ENCODE measurements at regions not wholly inside any gene's neighbourhood (a gene's known extent, or its start where the extent isn't known, plus 50 kb on each side); places are given as distances from the start of the nearest gene placed in this dataset.
"Not testable (repeated sequence)": the region's sequence is repeated elsewhere in the genome, so short reads cannot be mapped to it uniquely, and the experiment has no call there.

DNA sequence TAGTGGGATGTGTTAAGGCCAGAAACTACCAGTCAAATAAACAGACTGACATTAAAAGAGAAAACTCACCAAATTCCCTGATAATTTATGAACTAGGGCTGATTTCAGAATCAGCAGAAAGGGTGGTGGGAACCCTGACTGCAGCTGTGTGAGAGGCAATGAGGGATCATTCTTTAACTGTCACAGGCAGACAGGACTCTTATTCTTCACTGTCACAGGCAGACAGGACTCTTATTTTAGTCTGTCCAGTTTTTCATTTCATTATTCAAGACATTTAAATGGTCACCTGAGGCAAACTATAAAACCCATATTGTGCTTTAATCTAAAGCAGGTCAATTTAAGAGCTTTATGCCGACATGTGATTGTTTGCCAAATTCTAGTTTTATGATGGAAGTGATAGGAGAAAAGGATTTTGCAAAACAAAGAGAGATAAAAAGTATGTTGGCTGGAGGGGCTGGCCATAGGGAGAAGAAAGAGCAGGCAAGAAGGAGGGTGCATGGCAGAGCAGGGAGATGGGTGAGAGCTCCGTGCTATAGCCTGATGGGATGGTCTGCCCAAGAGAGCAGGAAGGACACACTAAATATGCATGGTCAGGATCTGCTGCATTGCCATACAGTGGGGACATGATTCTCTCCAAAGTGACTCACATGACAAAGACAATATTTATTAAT lies 366.8 kb downstream of the ANAPC1 start:
- TF ChIP-seq, protein P1, sequence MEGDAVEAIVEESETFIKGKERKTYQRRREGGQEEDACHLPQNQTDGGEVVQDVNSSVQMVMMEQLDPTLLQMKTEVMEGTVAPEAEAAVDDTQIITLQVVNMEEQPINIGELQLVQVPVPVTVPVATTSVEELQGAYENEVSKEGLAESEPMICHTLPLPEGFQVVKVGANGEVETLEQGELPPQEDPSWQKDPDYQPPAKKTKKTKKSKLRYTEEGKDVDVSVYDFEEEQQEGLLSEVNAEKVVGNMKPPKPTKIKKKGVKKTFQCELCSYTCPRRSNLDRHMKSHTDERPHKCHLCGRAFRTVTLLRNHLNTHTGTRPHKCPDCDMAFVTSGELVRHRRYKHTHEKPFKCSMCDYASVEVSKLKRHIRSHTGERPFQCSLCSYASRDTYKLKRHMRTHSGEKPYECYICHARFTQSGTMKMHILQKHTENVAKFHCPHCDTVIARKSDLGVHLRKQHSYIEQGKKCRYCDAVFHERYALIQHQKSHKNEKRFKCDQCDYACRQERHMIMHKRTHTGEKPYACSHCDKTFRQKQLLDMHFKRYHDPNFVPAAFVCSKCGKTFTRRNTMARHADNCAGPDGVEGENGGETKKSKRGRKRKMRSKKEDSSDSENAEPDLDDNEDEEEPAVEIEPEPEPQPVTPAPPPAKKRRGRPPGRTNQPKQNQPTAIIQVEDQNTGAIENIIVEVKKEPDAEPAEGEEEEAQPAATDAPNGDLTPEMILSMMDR (conservative IDR thresholded peaks at IDR 0.05 in 1 of 2, IDR thresholded peaks at IDR 0.05 in 1 of 2; ENCODE audit: extremely low read depth in 1 of 2, insufficient read depth in 1 of 2, low read depth in 1 of 2, low read length in 2 of 2): not testable (repeated sequence)
- TF ChIP-seq EZH2 (IDR thresholded peaks at IDR 0.05; ENCODE audit: borderline replicate concordance, low read length): not testable (repeated sequence)

Measured in mammary epithelial cell (primary cell).